ENCODE measurements at regions not wholly inside any gene's neighbourhood (a gene's known extent, or its start where the extent isn't known, plus 50 kb on each side); places are given as distances from the start of the nearest gene placed in this dataset.

DNA sequence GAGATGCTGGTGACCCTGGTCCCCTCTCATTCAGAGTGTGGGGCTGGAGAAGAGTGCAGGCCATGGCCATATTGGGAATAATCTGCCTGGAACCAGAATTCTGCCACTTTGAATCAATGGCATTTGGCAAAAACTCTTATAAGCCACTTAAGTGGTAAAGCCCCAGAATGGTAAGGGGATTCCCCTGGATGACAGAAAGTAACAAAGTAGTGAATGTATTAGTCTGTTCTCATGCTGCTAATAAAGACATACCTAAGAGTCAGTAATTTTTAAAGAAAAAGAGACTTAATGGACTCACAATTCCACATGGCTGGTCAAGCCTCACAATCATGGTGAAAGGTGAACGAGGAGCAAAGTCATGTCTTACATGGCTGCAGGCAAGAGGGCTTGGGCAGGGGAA lies 248.6 kb downstream of the SH2D4B start:
- intact Hi-C loops (cut with DNase I; ENCODE audit: low total_unique reads) = no loop called here
- Histone ChIP-seq H3K9me3 (no peaks in the 10 kb centered on the region), H3K4me1 (no peaks in the 10 kb centered on the region), H3K36me3 (no peaks in the 10 kb centered on the region), H3K27ac (no peak overlapping the region), H3K27me3 (no peaks in the 10 kb centered on the region), H3K4me3 (no peak overlapping the region)
- DNase-seq = no peak
- WGBS, 5 donors = 71 to 93% (median 81%) methylated on average over 1 of the region's 1 CpG
- TF ChIP-seq POLR2AphosphoS5 (IDR thresholded peaks at IDR 0.05) = no peak
- no peak for TF ChIP-seq POLR2A (IDR thresholded peaks at IDR 0.05)
- TF ChIP-seq EP300 (IDR thresholded peaks at IDR 0.05) = no peak
- TF ChIP-seq, protein P1, sequence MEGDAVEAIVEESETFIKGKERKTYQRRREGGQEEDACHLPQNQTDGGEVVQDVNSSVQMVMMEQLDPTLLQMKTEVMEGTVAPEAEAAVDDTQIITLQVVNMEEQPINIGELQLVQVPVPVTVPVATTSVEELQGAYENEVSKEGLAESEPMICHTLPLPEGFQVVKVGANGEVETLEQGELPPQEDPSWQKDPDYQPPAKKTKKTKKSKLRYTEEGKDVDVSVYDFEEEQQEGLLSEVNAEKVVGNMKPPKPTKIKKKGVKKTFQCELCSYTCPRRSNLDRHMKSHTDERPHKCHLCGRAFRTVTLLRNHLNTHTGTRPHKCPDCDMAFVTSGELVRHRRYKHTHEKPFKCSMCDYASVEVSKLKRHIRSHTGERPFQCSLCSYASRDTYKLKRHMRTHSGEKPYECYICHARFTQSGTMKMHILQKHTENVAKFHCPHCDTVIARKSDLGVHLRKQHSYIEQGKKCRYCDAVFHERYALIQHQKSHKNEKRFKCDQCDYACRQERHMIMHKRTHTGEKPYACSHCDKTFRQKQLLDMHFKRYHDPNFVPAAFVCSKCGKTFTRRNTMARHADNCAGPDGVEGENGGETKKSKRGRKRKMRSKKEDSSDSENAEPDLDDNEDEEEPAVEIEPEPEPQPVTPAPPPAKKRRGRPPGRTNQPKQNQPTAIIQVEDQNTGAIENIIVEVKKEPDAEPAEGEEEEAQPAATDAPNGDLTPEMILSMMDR (IDR thresholded peaks at IDR 0.05) = no peak

DNA sequence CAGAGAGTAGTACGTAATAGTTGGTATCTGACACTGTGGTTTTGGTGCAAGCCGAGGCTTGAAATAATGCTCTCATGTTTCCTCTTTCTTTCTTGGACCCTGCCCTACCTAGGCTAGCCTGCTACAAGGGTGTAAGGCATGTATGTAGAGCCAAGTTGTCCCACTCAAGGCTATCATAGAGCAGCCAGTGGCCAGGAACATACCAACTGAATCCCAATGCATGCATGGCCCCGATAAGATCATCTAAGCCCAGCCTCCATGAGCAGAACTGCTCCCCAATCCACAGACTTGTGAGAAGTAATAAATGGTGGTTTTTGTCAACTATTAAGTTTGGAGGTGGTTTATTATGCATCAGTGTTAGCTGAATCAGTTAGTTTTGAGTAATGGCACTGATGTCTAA lies 250.2 kb downstream of the SH2D4B start:
- Histone ChIP-seq H3K27me3 (no peaks in the 10 kb centered on the region), H3K9me3 (no peaks in the 10 kb centered on the region), H3K36me3 (no peaks in the 10 kb centered on the region), H3K27ac (no peak overlapping the region), H3K4me1 (no peaks in the 10 kb centered on the region), H3K4me3 (no peak overlapping the region)
- DNase-seq = no peak
- WGBS, 5 donors = 70 to 91% (median 83%) methylated on average over 3 of the region's 3 CpGs
- no peak for TF ChIP-seq POLR2A (IDR thresholded peaks at IDR 0.05)
- no peak for TF ChIP-seq EP300 (IDR thresholded peaks at IDR 0.05)
- TF ChIP-seq, protein P1 (IDR thresholded peaks at IDR 0.05) = no peak
- no peak for TF ChIP-seq POLR2AphosphoS5 (IDR thresholded peaks at IDR 0.05)
- intact Hi-C loops (cut with DNase I; ENCODE audit: low total_unique reads) = no loop called here

DNA sequence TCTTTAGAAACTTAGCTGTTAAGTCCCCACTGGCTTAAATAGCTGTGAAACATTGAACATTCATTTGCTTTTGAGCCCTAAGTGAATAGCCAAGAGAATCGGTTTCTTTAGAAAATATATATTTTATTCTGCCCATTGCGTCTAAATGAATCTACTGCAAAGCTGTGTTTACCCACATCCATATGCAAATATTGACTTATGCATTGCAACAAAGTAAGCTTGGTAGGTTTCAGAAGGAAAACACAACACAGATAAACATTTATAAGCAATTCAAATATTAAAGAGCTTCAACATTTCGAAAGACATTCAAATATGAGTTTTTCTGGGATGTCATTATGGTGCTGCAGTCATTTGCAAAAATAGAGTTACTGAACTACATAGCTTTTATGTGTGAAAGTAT lies 257.3 kb downstream of the SH2D4B start:
- no peaks in the 10 kb centered on the region for H3K27me3 ChIP-seq
- no peaks in the 10 kb centered on the region for H3K36me3 ChIP-seq
- no peaks in the 10 kb centered on the region for H3K4me1 ChIP-seq
- H3K4me3 ChIP-seq = no peak overlapping the region
- no peak for DNase-seq
- no peak for TF ChIP-seq POLR2A (IDR thresholded peaks at IDR 0.05)
- TF ChIP-seq, protein P1 (IDR thresholded peaks at IDR 0.05) = no peak
- no peak for TF ChIP-seq POLR2AphosphoS5 (IDR thresholded peaks at IDR 0.05)
- TF ChIP-seq EP300 (IDR thresholded peaks at IDR 0.05) = no peak
- H3K9me3 ChIP-seq = no peaks in the 10 kb centered on the region
- H3K27ac ChIP-seq = no peak overlapping the region
- intact Hi-C loops (cut with DNase I; ENCODE audit: low total_unique reads) = no loop called here
- 38 to 67% (median 53%) methylated on average over 3 of the region's 3 CpGs for WGBS, 5 donors

DNA sequence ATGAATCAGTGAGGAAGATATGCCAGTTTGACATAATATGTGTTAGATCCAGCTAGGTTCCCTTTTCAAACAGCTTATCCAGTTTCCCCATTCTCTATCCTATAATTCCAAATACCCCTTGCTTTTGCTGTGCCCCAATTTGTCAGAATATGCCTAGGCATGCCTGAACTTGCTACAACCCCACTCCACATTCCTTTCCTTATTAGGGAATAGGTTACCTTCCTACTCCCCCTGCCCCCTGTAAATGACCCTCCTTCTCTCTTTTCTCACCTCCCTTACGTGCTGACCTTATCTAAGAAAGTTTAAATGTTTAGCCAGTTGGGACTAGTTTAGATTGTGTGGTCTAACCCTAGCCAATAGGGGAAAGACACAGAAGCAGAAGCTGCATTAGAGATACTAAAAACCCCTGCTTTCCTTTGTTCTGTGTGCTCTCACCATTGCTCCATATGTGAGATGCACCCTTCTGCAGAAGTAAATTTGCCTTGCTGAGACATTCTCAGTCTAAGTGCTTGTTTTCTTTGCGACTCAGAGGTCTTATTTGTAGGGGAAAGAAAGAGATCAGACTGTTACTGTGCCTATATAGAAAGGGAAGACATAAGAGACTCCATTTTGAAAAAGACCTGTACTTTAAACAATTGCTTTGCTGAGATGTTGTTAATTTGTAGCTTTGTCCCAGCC lies 267.8 kb downstream of the SH2D4B start:
- intact Hi-C loops (cut with DNase I; ENCODE audit: low total_unique reads) = no loop called here
- peaks cover 0 to 15% (median 6%) of the 10 kb centered on the region in 4 donors for H3K9me3 ChIP-seq
- H3K4me1 ChIP-seq = no peaks in the 10 kb centered on the region
- no peak overlapping the region for H3K27ac ChIP-seq
- DNase-seq = no peak
- 42 to 61% (median 57%) methylated on average over 2 of the region's 2 CpGs for WGBS, 5 donors
- H3K27me3 ChIP-seq = no peaks in the 10 kb centered on the region
- TF ChIP-seq POLR2A (IDR thresholded peaks at IDR 0.05) = no peak
- TF ChIP-seq, protein P1 (IDR thresholded peaks at IDR 0.05) = no peak
- no peak for TF ChIP-seq EP300 (IDR thresholded peaks at IDR 0.05)
- no peak for TF ChIP-seq POLR2AphosphoS5 (IDR thresholded peaks at IDR 0.05)
- no peak overlapping the region for H3K4me3 ChIP-seq
- no peaks in the 10 kb centered on the region for H3K36me3 ChIP-seq

All from stomach (tissue), 8 donors.